Activated T-cell treated with anti-CD3 and anti-CD28 coated beads, Interleukin-2, amount 50 U/mL, for 4 hours (primary cell): ENCODE measurements at regions not wholly inside any gene's neighbourhood (a gene's known extent, or its start where the extent isn't known, plus 50 kb on each side); places are given as distances from the start of the nearest gene placed in this dataset.
A peak's percentile ranks its signal among the peaks of the same experiment; 100 is the strongest.
"Not testable (repeated sequence)": the region's sequence is repeated elsewhere in the genome, so short reads cannot be mapped to it uniquely, and the experiment has no call there.

ENCODE experiments used
- ATAC-seq, 2 donors: fragments of 200-7000 bp; cut with Tn5 transposase; one replicate each; pipeline ENCODE4 v1.10.0; 2021
- DNase-seq: peaks from one replicate; pipeline ENCODE4 v3.0.0-alpha.2; 2020
- H3K27me3 Mint-ChIP-seq: one replicate; pipeline ENCODE4 v1.8.0; 2021; ENCODE audit warnings: low read depth, mixed read lengths
- H3K36me3 Mint-ChIP-seq: one replicate; pipeline ENCODE4 v1.8.0; 2022; ENCODE audit warnings: mixed read lengths; ENCODE audit not compliant: insufficient read depth
- H3K4me1 Mint-ChIP-seq: one replicate; pipeline ENCODE4 v1.8.0; 2021; ENCODE audit warnings: low read depth, mixed read lengths
- H3K4me3 Mint-ChIP-seq: one replicate; pipeline ENCODE4 v1.8.0; 2021; ENCODE audit warnings: mild to moderate bottlenecking, moderate library complexity, mixed read lengths
- H3K9me3 Mint-ChIP-seq: one replicate; pipeline ENCODE4 v1.8.0; 2021; ENCODE audit warnings: mixed read lengths

GRCh38 chr2:53610260-53610659, 157.3 kb upstream of the CHAC2 start:
- no peaks in the 10 kb centered on the region for H3K36me3 Mint-ChIP-seq
- ATAC-seq (no peak), DNase-seq (no peak)
- no peak overlapping the region for H3K4me3 Mint-ChIP-seq
- no peaks in the 10 kb centered on the region for H3K27me3 Mint-ChIP-seq
- H3K9me3 Mint-ChIP-seq, result no peaks in the 10 kb centered on the region
- no peaks in the 10 kb centered on the region for H3K4me1 Mint-ChIP-seq

GRCh38 chr2:53609551-53609950, 158.1 kb upstream of the CHAC2 start:
- Mint-ChIP-seq H3K36me3 (no peaks in the 10 kb centered on the region), H3K4me1 (no peaks in the 10 kb centered on the region), H3K4me3 (no peak overlapping the region), H3K27me3 (no peaks in the 10 kb centered on the region), H3K9me3 (no peaks in the 10 kb centered on the region)
- DNase-seq (no peak), ATAC-seq (no peak)

- no peaks in the 10 kb centered on the region for H3K4me1 Mint-ChIP-seq
- H3K9me3 Mint-ChIP-seq, result no peaks in the 10 kb centered on the region
- ATAC-seq, result no peak
- H3K4me3 Mint-ChIP-seq, result no peak overlapping the region
- DNase-seq, result no peak
- H3K36me3 Mint-ChIP-seq, result no peaks in the 10 kb centered on the region
- H3K27me3 Mint-ChIP-seq, result no peaks in the 10 kb centered on the region
Observed at GRCh38 chr2:53608293-53608692, 159.3 kb upstream of the CHAC2 start.

- DNase-seq (no peak), ATAC-seq (no peak)
- Mint-ChIP-seq H3K4me1 (no peaks in the 10 kb centered on the region), H3K27me3 (peaks cover 5% of the 10 kb centered on the region), H3K36me3 (no peaks in the 10 kb centered on the region), H3K4me3 (no peak overlapping the region), H3K9me3 (no peaks in the 10 kb centered on the region)
Observed at GRCh38 chr2:53600815-53601214, 166.8 kb upstream of the CHAC2 start.

GRCh38 chr2:53586733-53587612, 180.6 kb upstream of the CHAC2 start:
- ATAC-seq, H3K4me1 Mint-ChIP-seq, H3K36me3 Mint-ChIP-seq, DNase-seq, H3K27me3 Mint-ChIP-seq, H3K9me3 Mint-ChIP-seq: not testable (repeated sequence)
- H3K4me3 Mint-ChIP-seq, result peak overlapping the region; percentile 49

- Mint-ChIP-seq H3K36me3 (no peaks in the 10 kb centered on the region), H3K4me3 (no peak overlapping the region), H3K4me1 (no peaks in the 10 kb centered on the region), H3K9me3 (no peaks in the 10 kb centered on the region), H3K27me3 (no peaks in the 10 kb centered on the region)
- ATAC-seq (no peak), DNase-seq (no peak)
Observed at GRCh38 chr2:53584986-53585385, 182.6 kb upstream of the CHAC2 start.

- H3K27me3 Mint-ChIP-seq, result peaks cover 5% of the 10 kb centered on the region
- ATAC-seq, result no peak
- H3K9me3 Mint-ChIP-seq, result no peaks in the 10 kb centered on the region
- no peak overlapping the region for H3K4me3 Mint-ChIP-seq
- H3K36me3 Mint-ChIP-seq, result no peaks in the 10 kb centered on the region
- no peak for DNase-seq
- no peaks in the 10 kb centered on the region for H3K4me1 Mint-ChIP-seq
Observed at GRCh38 chr2:53583583-53583982, 184.0 kb upstream of the CHAC2 start.

- DNase-seq, result no peak
- no peak for ATAC-seq
- H3K27me3 Mint-ChIP-seq, result peaks cover 5% of the 10 kb centered on the region
- no peak overlapping the region for H3K4me3 Mint-ChIP-seq
- no peaks in the 10 kb centered on the region for H3K36me3 Mint-ChIP-seq
- H3K4me1 Mint-ChIP-seq, result no peaks in the 10 kb centered on the region
- no peaks in the 10 kb centered on the region for H3K9me3 Mint-ChIP-seq
Observed at GRCh38 chr2:53582556-53582955, 185.0 kb upstream of the CHAC2 start.

GRCh38 chr2:53576166-53576565, 191.4 kb upstream of the CHAC2 start:
- Mint-ChIP-seq H3K9me3 (no peaks in the 10 kb centered on the region), H3K27me3 (peaks cover 5% of the 10 kb centered on the region)
- no peak for DNase-seq

GRCh38 chr2:53575721-53576124, 191.9 kb upstream of the CHAC2 start:
- H3K36me3 Mint-ChIP-seq, result no peaks in the 10 kb centered on the region
- H3K27me3 Mint-ChIP-seq, result peaks cover 5% of the 10 kb centered on the region
- H3K4me3 Mint-ChIP-seq, result no peak overlapping the region
- DNase-seq, result no peak
- no peak for ATAC-seq
- H3K4me1 Mint-ChIP-seq, result no peaks in the 10 kb centered on the region
- H3K9me3 Mint-ChIP-seq, result no peaks in the 10 kb centered on the region

More at GRCh38 chr2:53576166-53576565, 191.4 kb upstream of the CHAC2 start:
- ATAC-seq, result no peak
- Mint-ChIP-seq H3K4me3 (no peak overlapping the region), H3K36me3 (no peaks in the 10 kb centered on the region), H3K4me1 (no peaks in the 10 kb centered on the region)

GRCh38 chr2:53572696-53573095, 194.9 kb upstream of the CHAC2 start:
- no peak for ATAC-seq
- no peak for DNase-seq
- Mint-ChIP-seq H3K4me3 (no peak overlapping the region), H3K9me3 (no peaks in the 10 kb centered on the region), H3K27me3 (no peaks in the 10 kb centered on the region), H3K4me1 (peaks cover 3% of the 10 kb centered on the region), H3K36me3 (no peaks in the 10 kb centered on the region)

GRCh38 chr2:53569957-53570727, 197.5 kb upstream of the CHAC2 start:
- no peak for DNase-seq
- no peak overlapping the region for H3K4me3 Mint-ChIP-seq
- no peaks in the 10 kb centered on the region for H3K36me3 Mint-ChIP-seq
- H3K27me3 Mint-ChIP-seq, result no peaks in the 10 kb centered on the region
- ATAC-seq, result no peak
- H3K4me1 Mint-ChIP-seq, result peaks cover 3% of the 10 kb centered on the region
- no peaks in the 10 kb centered on the region for H3K9me3 Mint-ChIP-seq

GRCh38 chr2:53568469-53568868, 199.1 kb upstream of the CHAC2 start:
- H3K27me3 Mint-ChIP-seq, result no peaks in the 10 kb centered on the region
- no peak for ATAC-seq

GRCh38 chr2:53567073-53567472, 200.5 kb upstream of the CHAC2 start:
- ATAC-seq, result no peak
- Mint-ChIP-seq H3K9me3 (no peaks in the 10 kb centered on the region), H3K27me3 (no peaks in the 10 kb centered on the region), H3K4me1 (peaks cover 3% of the 10 kb centered on the region), H3K36me3 (no peaks in the 10 kb centered on the region), H3K4me3 (no peak overlapping the region)
- DNase-seq, result no peak

More at GRCh38 chr2:53568469-53568868, 199.1 kb upstream of the CHAC2 start:
- H3K4me3 Mint-ChIP-seq, result no peak overlapping the region
- H3K36me3 Mint-ChIP-seq, result no peaks in the 10 kb centered on the region
- H3K9me3 Mint-ChIP-seq, result no peaks in the 10 kb centered on the region
- DNase-seq, result no peak
- H3K4me1 Mint-ChIP-seq, result peaks cover 3% of the 10 kb centered on the region

GRCh38 chr2:53562407-53562806, 205.2 kb upstream of the CHAC2 start:
- no peaks in the 10 kb centered on the region for H3K36me3 Mint-ChIP-seq
- no peak overlapping the region for H3K4me3 Mint-ChIP-seq
- H3K27me3 Mint-ChIP-seq, result peaks cover 1% of the 10 kb centered on the region
- H3K9me3 Mint-ChIP-seq, result peaks cover 1% of the 10 kb centered on the region
- DNase-seq, result no peak
- H3K4me1 Mint-ChIP-seq, result no peaks in the 10 kb centered on the region
- ATAC-seq, result no peak
